ENCODE measurements at regions not wholly inside any gene's neighbourhood (a gene's known extent, or its start where the extent isn't known, plus 50 kb on each side); places are given as distances from the start of the nearest gene placed in this dataset.

DNA sequence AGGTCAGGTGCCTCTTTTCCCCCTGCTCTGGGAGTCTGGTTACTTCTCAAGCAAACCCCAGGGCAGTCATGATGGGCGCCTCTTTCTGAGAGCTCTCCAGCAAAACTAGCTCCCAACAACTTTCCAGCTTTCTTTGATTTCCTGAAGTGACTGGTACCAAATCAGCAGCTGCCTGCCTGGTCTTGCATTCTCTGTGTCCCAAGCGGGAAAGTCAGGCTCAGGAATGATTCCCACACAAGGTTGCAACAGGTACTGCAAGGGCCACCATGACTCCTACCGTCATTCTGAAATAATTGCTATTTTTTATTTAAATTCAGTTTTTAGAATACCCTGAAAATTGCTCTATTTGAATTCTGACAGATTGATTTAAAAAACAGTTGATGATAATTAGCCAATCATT, 658.7 kb downstream of the SQOR start:
- TF ChIP-seq, protein P1, sequence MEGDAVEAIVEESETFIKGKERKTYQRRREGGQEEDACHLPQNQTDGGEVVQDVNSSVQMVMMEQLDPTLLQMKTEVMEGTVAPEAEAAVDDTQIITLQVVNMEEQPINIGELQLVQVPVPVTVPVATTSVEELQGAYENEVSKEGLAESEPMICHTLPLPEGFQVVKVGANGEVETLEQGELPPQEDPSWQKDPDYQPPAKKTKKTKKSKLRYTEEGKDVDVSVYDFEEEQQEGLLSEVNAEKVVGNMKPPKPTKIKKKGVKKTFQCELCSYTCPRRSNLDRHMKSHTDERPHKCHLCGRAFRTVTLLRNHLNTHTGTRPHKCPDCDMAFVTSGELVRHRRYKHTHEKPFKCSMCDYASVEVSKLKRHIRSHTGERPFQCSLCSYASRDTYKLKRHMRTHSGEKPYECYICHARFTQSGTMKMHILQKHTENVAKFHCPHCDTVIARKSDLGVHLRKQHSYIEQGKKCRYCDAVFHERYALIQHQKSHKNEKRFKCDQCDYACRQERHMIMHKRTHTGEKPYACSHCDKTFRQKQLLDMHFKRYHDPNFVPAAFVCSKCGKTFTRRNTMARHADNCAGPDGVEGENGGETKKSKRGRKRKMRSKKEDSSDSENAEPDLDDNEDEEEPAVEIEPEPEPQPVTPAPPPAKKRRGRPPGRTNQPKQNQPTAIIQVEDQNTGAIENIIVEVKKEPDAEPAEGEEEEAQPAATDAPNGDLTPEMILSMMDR (IDR thresholded peaks at IDR 0.05; ENCODE audit: low read depth, low read length, missing input control): no peak
- TF ChIP-seq, protein P2, sequence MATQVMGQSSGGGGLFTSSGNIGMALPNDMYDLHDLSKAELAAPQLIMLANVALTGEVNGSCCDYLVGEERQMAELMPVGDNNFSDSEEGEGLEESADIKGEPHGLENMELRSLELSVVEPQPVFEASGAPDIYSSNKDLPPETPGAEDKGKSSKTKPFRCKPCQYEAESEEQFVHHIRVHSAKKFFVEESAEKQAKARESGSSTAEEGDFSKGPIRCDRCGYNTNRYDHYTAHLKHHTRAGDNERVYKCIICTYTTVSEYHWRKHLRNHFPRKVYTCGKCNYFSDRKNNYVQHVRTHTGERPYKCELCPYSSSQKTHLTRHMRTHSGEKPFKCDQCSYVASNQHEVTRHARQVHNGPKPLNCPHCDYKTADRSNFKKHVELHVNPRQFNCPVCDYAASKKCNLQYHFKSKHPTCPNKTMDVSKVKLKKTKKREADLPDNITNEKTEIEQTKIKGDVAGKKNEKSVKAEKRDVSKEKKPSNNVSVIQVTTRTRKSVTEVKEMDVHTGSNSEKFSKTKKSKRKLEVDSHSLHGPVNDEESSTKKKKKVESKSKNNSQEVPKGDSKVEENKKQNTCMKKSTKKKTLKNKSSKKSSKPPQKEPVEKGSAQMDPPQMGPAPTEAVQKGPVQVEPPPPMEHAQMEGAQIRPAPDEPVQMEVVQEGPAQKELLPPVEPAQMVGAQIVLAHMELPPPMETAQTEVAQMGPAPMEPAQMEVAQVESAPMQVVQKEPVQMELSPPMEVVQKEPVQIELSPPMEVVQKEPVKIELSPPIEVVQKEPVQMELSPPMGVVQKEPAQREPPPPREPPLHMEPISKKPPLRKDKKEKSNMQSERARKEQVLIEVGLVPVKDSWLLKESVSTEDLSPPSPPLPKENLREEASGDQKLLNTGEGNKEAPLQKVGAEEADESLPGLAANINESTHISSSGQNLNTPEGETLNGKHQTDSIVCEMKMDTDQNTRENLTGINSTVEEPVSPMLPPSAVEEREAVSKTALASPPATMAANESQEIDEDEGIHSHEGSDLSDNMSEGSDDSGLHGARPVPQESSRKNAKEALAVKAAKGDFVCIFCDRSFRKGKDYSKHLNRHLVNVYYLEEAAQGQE (IDR thresholded peaks at IDR 0.05): no peak
- no peak for TF ChIP-seq GABPA (IDR thresholded peaks at IDR 0.05 in 1 of 2, conservative IDR thresholded peaks at IDR 0.05 in 1 of 2)
- TF ChIP-seq RXRA (IDR thresholded peaks at IDR 0.05): no peak
- TF ChIP-seq, protein P3, sequence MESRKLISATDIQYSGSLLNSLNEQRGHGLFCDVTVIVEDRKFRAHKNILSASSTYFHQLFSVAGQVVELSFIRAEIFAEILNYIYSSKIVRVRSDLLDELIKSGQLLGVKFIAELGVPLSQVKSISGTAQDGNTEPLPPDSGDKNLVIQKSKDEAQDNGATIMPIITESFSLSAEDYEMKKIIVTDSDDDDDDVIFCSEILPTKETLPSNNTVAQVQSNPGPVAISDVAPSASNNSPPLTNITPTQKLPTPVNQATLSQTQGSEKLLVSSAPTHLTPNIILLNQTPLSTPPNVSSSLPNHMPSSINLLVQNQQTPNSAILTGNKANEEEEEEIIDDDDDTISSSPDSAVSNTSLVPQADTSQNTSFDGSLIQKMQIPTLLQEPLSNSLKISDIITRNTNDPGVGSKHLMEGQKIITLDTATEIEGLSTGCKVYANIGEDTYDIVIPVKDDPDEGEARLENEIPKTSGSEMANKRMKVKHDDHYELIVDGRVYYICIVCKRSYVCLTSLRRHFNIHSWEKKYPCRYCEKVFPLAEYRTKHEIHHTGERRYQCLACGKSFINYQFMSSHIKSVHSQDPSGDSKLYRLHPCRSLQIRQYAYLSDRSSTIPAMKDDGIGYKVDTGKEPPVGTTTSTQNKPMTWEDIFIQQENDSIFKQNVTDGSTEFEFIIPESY (IDR thresholded peaks at IDR 0.05): no peak
- no peak for TF ChIP-seq TAF1 (conservative IDR thresholded peaks at IDR 0.05)
- TF ChIP-seq RAD21 (IDR thresholded peaks at IDR 0.05): no peak
- TF ChIP-seq JUND (IDR thresholded peaks at IDR 0.05): no peak
- no peak for TF ChIP-seq MAX (IDR thresholded peaks at IDR 0.05)
- no peak for TF ChIP-seq HNF4A (conservative IDR thresholded peaks at IDR 0.05)
- no peak for TF ChIP-seq EGR1 (IDR thresholded peaks at IDR 0.05; ENCODE audit: low read depth in 2 of 2)
- no peak for TF ChIP-seq YY1 (IDR thresholded peaks at IDR 0.05)
- TF ChIP-seq ATF3 (IDR thresholded peaks at IDR 0.05): no peak
- TF ChIP-seq FOXA2 (IDR thresholded peaks at IDR 0.05): no peak
